SK-N-MC (cell line): ENCODE measurements at regions not wholly inside any gene's neighbourhood (a gene's known extent, or its start where the extent isn't known, plus 50 kb on each side); places are given as distances from the start of the nearest gene placed in this dataset.

ENCODE experiments used
- DNase-seq: peaks from one replicate; pipeline ENCODE4 v3.0.0-alpha.2; 2011; ENCODE audit warnings: low read depth, low spot score
- H3K27ac ChIP-seq: fragments of 200-600 bp; sonication (generic); 2 replicates; pipeline ENCODE4 v1.5.1; 2016; ENCODE audit warnings: mixed run types
- H3K36me3 ChIP-seq: fragments of 200-600 bp; sonication (generic); 2 replicates; pipeline ENCODE4 v1.6.1; 2017; ENCODE audit warnings: antibody characterized with exemption, low read length, mixed read lengths; ENCODE audit not compliant: insufficient read depth
- H3K4me3 ChIP-seq: fragments of 200-600 bp; sonication (generic); 2 replicates; pipeline ENCODE4 v1.5.1; 2016
- H3K9ac ChIP-seq: fragments of 200-600 bp; sonication (generic); 2 replicates; pipeline ENCODE4 v1.8.0; 2017; ENCODE audit warnings: mixed run types, mixed read lengths; ENCODE audit not compliant: insufficient read length
- H3K9me3 ChIP-seq: fragments of 200-600 bp; sonication (generic); 2 replicates; pipeline ENCODE4 v1.6.1; 2017; ENCODE audit warnings: low read depth, mild to moderate bottlenecking, antibody characterized with exemption, low read length, moderate library complexity, mixed read lengths
- EZH2 ChIP-seq: fragments of 200-600 bp; sonication (generic); IDR thresholded peaks from one replicate; pipeline ENCODE4 v1.6.1; 2017; ENCODE audit warnings: antibody characterized with exemption
- FOXP2 ChIP-seq: optimal IDR thresholded peaks from 2 replicates; pipeline ENCODE3; 2011; ENCODE audit warnings: mild to moderate bottlenecking, moderate library complexity; ENCODE audit not compliant: insufficient read depth; ENCODE audit errors: extremely low read length, control extremely low read depth
- POLR2AphosphoS5 ChIP-seq: IDR thresholded peaks from 2 replicates; pipeline ENCODE4 v1.6.1; 2012; ENCODE audit warnings: mild to moderate bottlenecking, low read depth, low read length, borderline replicate concordance

GRCh38 chr4:116942315-116942714 lies 143.1 kb downstream of the TRAM1L1 start:
- Histone ChIP-seq H3K4me3 (no peak overlapping the region), H3K36me3 (no peaks in the 10 kb centered on the region), H3K27ac (no peak overlapping the region), H3K9ac (no peak overlapping the region), H3K9me3 (no peaks in the 10 kb centered on the region)
- DNase-seq = no peak
- TF ChIP-seq EZH2 = no peak
- no peak for TF ChIP-seq POLR2AphosphoS5
- no peak for TF ChIP-seq FOXP2

DNA sequence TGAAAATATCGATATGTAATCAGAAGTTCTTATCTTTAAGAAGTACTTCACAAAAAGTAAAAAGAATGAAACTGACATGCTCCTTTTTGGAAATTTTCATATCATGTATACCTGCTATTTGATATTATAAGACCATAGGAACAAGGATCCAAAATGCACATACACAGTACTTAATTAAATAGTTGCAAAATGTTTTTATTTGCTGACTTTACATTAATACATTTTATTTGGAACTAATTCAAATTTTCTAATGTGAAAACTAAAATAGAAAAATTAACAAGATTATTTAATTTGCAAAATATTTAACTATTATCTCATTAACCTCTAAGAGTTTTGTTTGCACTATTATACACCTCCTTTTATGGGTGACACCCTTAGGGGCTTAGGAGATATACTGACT lies 155.0 kb downstream of the TRAM1L1 start:
- H3K4me3 ChIP-seq = no peak overlapping the region
- no peak overlapping the region for H3K27ac ChIP-seq
- TF ChIP-seq POLR2AphosphoS5 = no peak
- no peak for TF ChIP-seq FOXP2
- TF ChIP-seq EZH2 = no peak
- no peak for DNase-seq
- H3K9me3 ChIP-seq = no peaks in the 10 kb centered on the region
- H3K36me3 ChIP-seq = no peaks in the 10 kb centered on the region
- no peak overlapping the region for H3K9ac ChIP-seq

DNA sequence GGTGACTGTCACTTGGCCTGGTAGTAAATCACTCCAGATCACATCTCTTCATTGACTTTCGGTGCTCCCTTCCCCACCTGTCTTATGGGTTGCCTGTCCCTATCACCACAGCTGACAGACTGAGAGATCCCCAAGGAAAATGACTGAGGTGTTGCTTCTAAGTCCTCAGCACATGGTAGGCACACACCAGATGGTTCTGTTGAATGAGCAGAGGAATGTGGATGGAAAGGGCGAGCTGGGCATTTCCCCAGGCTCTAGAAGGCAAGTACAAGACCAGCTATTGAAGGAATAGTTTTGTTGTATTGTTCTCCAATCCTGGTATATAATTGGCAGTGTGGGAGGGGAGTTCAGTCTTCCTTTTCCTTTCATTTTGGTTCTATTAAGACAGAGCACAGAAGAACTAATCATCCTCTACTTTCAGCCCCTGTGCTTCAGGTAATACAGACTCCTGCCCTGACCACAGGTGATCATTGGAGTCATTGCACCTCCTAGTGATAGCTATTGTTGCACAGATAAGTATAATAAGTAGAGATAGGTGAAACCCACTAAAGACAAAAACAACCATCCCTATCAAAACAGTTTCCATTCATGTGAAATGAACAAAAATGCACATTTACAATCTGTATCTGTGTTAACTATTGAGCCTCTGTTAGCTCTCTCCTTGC lies 158.6 kb downstream of the TRAM1L1 start:
- TF ChIP-seq FOXP2 = no peak
- TF ChIP-seq POLR2AphosphoS5 = no peak
- TF ChIP-seq EZH2 = no peak
- Histone ChIP-seq H3K9ac (no peak overlapping the region), H3K36me3 (no peaks in the 10 kb centered on the region), H3K4me3 (no peak overlapping the region), H3K27ac (no peak overlapping the region), H3K9me3 (no peaks in the 10 kb centered on the region)
- no peak for DNase-seq

DNA sequence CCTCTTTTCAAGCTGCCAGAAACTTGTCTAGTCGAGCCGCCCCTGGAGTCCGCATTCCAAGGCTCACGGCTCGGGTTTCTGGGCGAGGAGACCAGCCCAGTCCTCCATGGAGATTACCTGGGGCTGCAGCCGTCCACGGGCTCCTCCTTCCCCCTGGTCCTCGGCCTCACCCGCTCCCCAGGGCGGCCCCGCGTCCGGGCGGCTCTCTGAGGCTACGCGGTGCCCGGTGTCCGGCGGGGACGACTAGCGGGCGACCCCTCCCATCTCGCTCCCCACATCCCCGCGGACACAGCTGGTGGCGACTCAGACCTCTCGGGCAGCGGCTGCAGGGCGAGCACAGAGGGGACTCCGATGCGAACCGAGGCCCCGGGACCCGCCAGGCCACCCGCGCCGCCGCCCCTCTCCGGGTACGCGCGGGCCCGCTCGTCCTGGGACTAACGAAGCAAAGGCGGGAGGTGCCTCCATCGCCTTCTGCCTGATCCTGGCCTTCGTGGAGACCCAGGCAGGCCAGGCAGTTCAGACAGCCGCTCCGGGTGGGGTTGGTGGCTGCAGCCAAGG lies 159.4 kb downstream of the TRAM1L1 start:
- Histone ChIP-seq H3K9ac (no peak overlapping the region), H3K4me3 (no peak overlapping the region), H3K36me3 (no peaks in the 10 kb centered on the region), H3K27ac (no peak overlapping the region), H3K9me3 (no peaks in the 10 kb centered on the region)
- no peak for DNase-seq
- TF ChIP-seq POLR2AphosphoS5 (no peak), EZH2 (no peak), FOXP2 (no peak)

GRCh38 chr4:116923389-116923788 lies 162.0 kb downstream of the TRAM1L1 start:
- DNase-seq = no peak
- no peaks in the 10 kb centered on the region for H3K36me3 ChIP-seq
- H3K9me3 ChIP-seq = no peaks in the 10 kb centered on the region
- TF ChIP-seq POLR2AphosphoS5 (no peak), EZH2 (no peak), FOXP2 (no peak)
- H3K27ac ChIP-seq = no peak overlapping the region
- H3K9ac ChIP-seq = no peak overlapping the region
- H3K4me3 ChIP-seq = no peak overlapping the region

GRCh38 chr4:116913451-116913850 lies 171.9 kb downstream of the TRAM1L1 start:
- Histone ChIP-seq H3K9ac (no peak overlapping the region), H3K4me3 (no peak overlapping the region), H3K27ac (no peak overlapping the region), H3K36me3 (no peaks in the 10 kb centered on the region), H3K9me3 (no peaks in the 10 kb centered on the region)
- TF ChIP-seq FOXP2 (no peak), POLR2AphosphoS5 (no peak), EZH2 (no peak)
- DNase-seq = no peak

GRCh38 chr4:116906758-116907157 lies 178.6 kb downstream of the TRAM1L1 start:
- H3K4me3 ChIP-seq = no peak overlapping the region
- no peak overlapping the region for H3K9ac ChIP-seq
- no peak overlapping the region for H3K27ac ChIP-seq
- no peaks in the 10 kb centered on the region for H3K9me3 ChIP-seq
- no peaks in the 10 kb centered on the region for H3K36me3 ChIP-seq
- DNase-seq = no peak
- TF ChIP-seq FOXP2 (no peak), POLR2AphosphoS5 (no peak), EZH2 (no peak)

DNA sequence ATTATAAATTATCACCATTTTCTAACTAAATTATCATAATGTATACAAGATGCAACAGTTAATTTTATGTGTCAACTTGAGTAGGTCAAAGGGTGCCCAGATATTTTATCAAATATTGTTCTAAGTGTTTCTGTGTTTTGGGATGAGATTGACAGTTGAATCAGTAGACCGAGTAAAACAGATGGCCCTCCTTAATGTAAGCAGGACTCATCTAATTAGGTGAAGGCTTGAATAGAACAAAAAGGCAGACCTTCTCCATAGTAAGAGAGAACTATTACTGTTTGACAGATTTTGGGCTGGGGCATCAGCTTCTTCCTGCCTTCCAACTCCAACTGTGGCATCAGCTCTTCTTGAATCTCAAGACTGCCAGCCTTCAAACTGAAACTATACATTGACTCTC lies 185.8 kb downstream of the TRAM1L1 start:
- no peaks in the 10 kb centered on the region for H3K36me3 ChIP-seq
- no peak for TF ChIP-seq FOXP2
- TF ChIP-seq EZH2 = no peak
- TF ChIP-seq POLR2AphosphoS5 = no peak
- no peaks in the 10 kb centered on the region for H3K9me3 ChIP-seq
- no peak overlapping the region for H3K27ac ChIP-seq
- no peak overlapping the region for H3K4me3 ChIP-seq
- no peak for DNase-seq
- no peak overlapping the region for H3K9ac ChIP-seq

DNA sequence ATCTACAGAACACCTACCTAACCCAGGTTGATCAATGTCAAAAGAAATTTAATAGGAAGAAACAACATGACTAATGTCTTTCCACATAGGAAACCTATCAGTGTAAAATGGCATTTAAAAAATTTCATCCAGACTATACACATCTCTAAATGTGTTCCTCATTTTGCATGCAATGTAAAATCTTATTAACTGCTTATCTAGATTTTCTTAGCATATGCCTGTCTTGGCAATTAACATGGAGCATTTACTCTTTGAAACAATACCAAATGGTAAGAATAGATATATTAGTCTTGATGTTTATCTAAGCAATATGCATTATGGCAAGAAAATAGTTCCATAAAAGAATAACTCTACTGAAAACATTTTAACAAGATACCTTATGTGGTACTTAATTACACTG lies 199.8 kb downstream of the TRAM1L1 start:
- no peak for DNase-seq
- H3K9ac ChIP-seq = no peak overlapping the region
- no peaks in the 10 kb centered on the region for H3K9me3 ChIP-seq
- no peak overlapping the region for H3K27ac ChIP-seq
- H3K36me3 ChIP-seq = no peaks in the 10 kb centered on the region
- TF ChIP-seq POLR2AphosphoS5 (no peak), EZH2 (no peak), FOXP2 (no peak)
- H3K4me3 ChIP-seq = no peak overlapping the region
